ENCODE measurements at regions not wholly inside any gene's neighbourhood (a gene's known extent, or its start where the extent isn't known, plus 50 kb on each side); places are given as distances from the start of the nearest gene placed in this dataset.
A peak's percentile ranks its signal among the peaks of the same experiment; 100 is the strongest.

GRCh38 chr2:19752500-19752899 is 149.3 kb downstream of the TTC32 start:
- DNase-seq (ENCODE audit: low read depth), result no peak
- H3K4me3 ChIP-seq (ENCODE audit: low read length), result no peak overlapping the region
- TF ChIP-seq, protein P1, sequence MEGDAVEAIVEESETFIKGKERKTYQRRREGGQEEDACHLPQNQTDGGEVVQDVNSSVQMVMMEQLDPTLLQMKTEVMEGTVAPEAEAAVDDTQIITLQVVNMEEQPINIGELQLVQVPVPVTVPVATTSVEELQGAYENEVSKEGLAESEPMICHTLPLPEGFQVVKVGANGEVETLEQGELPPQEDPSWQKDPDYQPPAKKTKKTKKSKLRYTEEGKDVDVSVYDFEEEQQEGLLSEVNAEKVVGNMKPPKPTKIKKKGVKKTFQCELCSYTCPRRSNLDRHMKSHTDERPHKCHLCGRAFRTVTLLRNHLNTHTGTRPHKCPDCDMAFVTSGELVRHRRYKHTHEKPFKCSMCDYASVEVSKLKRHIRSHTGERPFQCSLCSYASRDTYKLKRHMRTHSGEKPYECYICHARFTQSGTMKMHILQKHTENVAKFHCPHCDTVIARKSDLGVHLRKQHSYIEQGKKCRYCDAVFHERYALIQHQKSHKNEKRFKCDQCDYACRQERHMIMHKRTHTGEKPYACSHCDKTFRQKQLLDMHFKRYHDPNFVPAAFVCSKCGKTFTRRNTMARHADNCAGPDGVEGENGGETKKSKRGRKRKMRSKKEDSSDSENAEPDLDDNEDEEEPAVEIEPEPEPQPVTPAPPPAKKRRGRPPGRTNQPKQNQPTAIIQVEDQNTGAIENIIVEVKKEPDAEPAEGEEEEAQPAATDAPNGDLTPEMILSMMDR (conservative IDR thresholded peaks at IDR 0.05; ENCODE audit: low read depth, low read length), result no peak

- no peak for DNase-seq (ENCODE audit: low read depth)
- TF ChIP-seq, protein P1 (conservative IDR thresholded peaks at IDR 0.05; ENCODE audit: low read depth, low read length), result no peak
- no peak overlapping the region for H3K4me3 ChIP-seq (ENCODE audit: low read length)
Observed at GRCh38 chr2:19751631-19752030, 150.2 kb downstream of the TTC32 start.

DNA sequence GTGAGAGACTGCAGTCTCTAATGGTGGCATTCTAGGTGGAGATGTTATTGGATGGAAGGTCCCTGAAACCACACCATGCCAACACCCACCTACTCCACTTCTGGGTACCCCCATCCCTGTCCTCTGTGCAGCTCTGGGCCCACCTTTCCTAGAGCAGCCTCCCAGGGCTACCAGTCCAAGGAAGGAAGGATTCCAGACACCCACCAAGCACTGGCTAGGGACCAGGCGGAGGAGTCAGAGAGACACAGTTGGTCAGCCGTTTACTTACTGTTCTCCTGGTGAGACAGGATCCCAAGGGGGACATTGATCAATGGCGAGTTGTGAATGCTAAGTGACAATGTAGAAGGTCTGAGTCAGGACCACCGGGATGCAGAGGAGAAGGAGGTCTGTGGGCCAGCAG is 151.6 kb downstream of the TTC32 start:
- TF ChIP-seq, protein P1 (conservative IDR thresholded peaks at IDR 0.05; ENCODE audit: low read depth, low read length), result no peak
- DNase-seq (ENCODE audit: low read depth), result no peak

DNA sequence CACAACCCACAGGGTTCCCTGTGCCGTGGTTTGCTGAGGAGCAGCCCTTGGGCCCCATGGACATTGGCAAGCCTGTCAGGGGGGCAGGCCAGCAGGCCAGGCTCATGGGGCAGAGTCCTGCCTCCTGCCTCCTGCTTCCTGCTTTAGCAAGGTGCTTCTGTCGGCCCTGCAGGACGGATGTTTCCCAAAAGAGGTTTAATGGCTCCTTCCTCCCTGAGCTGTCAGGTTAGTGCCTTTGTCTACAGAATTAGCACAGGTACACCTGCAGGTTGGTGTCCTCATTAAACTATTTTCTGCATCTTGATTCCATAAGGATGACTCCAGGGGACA is 152.3 kb downstream of the TTC32 start:
- DNase-seq (ENCODE audit: low read depth), result no peak
- TF ChIP-seq, protein P1 (conservative IDR thresholded peaks at IDR 0.05; ENCODE audit: low read depth, low read length), result no peak
- no peak overlapping the region for H3K4me3 ChIP-seq (ENCODE audit: low read length)

More for the DNA sequence above, 151.6 kb downstream of the TTC32 start:
- H3K4me3 ChIP-seq (ENCODE audit: low read length), result no peak overlapping the region

DNA sequence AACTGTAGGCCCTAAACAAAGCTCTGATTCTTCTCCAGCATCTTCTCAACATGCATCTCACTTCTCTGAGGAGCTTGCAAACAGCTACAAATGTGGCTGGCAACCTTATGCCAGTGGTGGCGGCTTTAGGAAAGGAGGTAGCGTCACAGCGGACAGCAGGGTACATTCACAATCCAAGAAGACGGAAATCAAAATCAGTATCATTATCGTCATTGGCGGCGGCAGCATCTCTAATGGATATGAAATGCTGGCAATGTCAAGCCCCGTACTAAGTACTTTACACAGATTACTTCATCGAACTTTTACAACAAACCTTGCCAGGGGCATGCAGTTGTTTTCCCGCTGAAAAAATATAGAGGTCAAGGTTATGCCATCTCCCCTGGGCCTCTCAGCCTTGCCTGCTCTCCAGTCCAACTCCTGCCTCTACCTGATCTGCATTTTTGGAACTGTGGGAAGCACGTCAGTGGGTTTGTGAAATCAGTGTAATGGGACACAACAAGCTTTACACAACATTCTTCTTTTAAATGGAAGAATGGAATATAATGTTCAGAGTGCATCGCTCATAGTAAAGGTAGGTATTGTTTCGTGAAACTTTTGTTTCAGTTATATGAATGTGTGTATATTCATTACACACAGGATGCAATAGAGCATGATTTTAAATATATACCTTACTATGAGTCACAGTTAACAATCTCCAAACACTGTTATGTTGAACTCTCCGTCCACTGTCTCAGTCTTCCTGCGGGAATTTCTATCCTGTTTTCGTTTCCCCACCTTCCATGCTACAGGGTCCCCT is 152.9 kb downstream of the TTC32 start:
- DNase-seq (ENCODE audit: low read depth), result no peak
- no peak overlapping the region for H3K4me3 ChIP-seq (ENCODE audit: low read length)
- TF ChIP-seq, protein P1 (conservative IDR thresholded peaks at IDR 0.05; ENCODE audit: low read depth, low read length), result no peak

DNA sequence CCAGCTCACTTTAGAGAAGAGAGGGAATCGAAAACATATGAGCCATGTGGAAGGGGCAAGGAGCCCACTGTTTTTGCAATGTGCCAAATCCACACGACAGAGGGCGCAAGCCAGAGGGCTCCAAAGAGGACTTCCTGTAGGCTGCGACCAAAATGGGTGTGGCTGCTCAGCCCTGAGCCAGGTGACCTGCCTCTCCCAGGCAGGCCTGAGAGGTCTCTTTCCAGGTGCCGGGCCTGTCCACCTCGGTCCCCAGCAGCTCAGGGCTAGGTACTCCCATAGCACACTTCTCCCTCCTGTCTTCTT is 153.8 kb downstream of the TTC32 start:
- TF ChIP-seq, protein P1 (conservative IDR thresholded peaks at IDR 0.05; ENCODE audit: low read depth, low read length), result no peak
- H3K4me3 ChIP-seq (ENCODE audit: low read length), result no peak overlapping the region
- no peak for DNase-seq (ENCODE audit: low read depth)

- TF ChIP-seq, protein P1 (conservative IDR thresholded peaks at IDR 0.05; ENCODE audit: low read depth, low read length), result no peak
- H3K4me3 ChIP-seq (ENCODE audit: low read length), result no peak overlapping the region
- DNase-seq (ENCODE audit: low read depth), result peak; percentile 34
Observed at GRCh38 chr2:19747310-19748072, 154.3 kb downstream of the TTC32 start.

All from retinal pigment epithelial cell (primary cell).